Sciatic nerve (tissue), 2 donors: ENCODE measurements at regions not wholly inside any gene's neighbourhood (a gene's known extent, or its start where the extent isn't known, plus 50 kb on each side); places are given as distances from the start of the nearest gene placed in this dataset.
"Not testable (repeated sequence)": the region's sequence is repeated elsewhere in the genome, so short reads cannot be mapped to it uniquely, and the experiment has no call there.

ENCODE experiments used
- ATAC-seq: fragments of 200-7000 bp; cut with Tn5 transposase; one replicate; pipeline ENCODE4 v1.9.1; 2020; ENCODE audit warnings: mild to moderate bottlenecking, moderate library complexity
- DNase-seq: peaks from one replicate; pipeline ENCODE4 v3.0.0-alpha.2; 2020; ENCODE audit warnings: low spot score
- intact Hi-C: fragments of 100-400 bp; cut with DNase I; formaldehyde crosslinking; loops from one replicate; pipeline ENCODE4 v1.14.2; 2022
- donor health status: DM: no; HTN: no; CAD: no.
- donor health status: DM: no; HTN: no; CAD: no.

DNA sequence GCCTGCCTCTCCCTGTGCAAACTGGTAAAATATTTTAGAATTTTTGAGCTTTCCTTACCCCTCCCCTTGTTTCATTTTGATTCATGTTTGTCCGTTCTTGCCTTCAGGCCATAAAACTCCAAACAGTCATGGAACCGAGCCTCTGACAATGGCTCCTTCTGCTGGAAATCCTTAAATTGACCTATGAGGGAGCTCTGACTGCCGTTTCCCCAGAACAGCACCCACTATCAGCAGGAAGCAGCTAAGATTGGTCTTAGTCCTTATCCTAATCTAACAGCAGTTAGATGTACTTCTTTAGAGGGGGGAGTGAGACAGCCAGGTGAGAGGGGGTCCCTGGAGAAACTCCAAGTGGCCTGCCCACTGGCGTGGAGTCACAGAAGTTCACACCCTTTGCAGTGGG, 106.7 kb downstream of the FAM174A start:
- intact Hi-C loops: no loop called here
- no peak for DNase-seq
- ATAC-seq: no peak

DNA sequence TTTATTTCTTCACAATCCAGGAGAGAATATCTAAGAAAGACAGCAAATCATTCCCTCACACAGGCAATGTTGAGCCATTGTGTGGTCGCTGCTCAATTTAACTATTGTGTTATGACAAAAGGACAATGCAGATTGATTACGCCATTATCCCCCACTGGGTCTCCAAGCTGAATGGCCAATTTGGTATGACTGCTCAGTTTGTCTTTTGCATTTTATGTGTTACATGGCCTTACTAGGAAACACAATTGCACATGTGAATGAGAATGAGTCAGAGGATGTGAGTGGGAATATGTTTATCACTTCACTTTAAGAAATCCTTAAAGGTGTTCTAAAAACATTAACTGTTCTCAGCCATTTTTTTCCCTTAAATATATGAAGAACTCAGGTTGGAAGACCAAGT, 108.3 kb downstream of the FAM174A start:
- intact Hi-C loops: no loop called here
- ATAC-seq: no peak
- no peak for DNase-seq

DNA sequence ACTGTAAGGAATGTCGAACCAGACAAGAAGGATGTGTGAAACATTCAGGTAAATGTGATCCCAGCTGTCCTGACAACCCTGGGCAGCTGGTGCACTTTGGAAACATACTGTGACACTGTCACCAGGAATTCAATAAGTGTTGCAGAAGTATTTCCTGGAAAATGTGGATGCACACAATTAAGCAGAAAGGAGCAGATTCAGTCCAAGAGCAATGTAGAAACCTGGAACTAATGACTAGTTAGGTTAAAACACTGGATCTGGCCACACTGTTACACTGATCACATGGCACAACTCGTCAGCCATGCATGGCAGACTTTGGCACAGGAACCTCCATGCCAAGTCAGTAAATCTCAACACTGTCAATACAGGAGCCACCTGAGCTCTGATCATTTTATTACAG, 109.0 kb downstream of the FAM174A start:
- no peak for ATAC-seq
- no peak for DNase-seq
- intact Hi-C loops: no loop called here

DNA sequence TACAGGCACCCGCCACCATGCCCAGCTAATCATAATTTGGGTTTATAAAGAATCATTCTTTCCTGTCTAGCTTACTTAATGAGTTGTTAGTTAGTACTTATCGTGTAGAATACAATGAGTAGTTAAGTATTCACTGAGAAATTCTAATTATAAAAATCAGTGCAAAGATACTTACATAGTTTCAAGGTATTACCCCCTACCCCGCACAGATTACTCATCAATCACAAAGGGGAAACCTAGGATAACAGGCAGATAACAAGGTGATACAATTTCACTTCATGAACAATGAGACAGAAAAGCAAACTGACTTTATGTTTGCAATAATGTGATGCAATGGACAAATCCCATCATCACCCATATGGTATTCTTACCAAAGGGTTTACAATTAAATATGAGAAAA, 109.6 kb downstream of the FAM174A start:
- intact Hi-C loops: no loop called here
- DNase-seq: no peak
- ATAC-seq: no peak

DNA sequence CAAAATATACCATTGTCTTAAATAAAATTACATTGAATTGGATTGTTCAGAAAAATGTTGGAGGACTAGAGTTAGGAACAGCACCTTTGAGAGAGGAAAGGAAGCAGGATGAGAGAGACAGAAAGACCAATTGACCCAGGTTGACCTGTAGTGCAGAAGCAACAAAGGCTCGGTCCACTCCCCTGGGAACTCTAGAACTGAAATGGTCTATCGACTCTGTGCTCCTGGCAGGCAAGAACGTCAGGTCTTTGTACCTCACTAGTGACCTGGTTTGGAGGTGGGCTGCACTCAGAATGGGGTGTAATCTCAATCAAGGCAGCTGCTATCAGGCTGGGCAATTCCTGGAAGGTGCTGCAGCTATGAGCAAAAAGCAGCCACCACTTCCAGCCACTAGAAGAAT, 110.8 kb downstream of the FAM174A start:
- intact Hi-C loops: no loop called here
- DNase-seq: no peak
- no peak for ATAC-seq

DNA sequence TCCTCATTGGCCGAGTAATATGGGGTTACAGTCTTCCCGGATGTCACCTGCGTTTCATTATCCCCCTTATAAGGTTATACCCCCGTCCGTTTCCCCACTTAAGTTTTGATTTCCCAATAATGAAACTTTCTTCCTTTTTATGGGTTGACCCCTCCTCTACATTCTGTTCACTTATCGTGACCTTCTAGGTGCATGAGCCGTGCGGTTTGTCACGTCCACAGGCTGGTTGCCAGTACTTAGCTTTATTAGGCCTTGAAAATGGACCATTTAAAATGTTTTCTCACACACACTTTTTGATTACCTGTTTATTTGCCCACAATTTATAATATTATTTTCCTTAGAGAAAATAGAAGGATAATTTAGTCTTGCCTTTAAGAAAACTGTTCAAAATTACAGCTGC, 111.5 kb downstream of the FAM174A start:
- no peak for DNase-seq
- no peak for ATAC-seq

DNA sequence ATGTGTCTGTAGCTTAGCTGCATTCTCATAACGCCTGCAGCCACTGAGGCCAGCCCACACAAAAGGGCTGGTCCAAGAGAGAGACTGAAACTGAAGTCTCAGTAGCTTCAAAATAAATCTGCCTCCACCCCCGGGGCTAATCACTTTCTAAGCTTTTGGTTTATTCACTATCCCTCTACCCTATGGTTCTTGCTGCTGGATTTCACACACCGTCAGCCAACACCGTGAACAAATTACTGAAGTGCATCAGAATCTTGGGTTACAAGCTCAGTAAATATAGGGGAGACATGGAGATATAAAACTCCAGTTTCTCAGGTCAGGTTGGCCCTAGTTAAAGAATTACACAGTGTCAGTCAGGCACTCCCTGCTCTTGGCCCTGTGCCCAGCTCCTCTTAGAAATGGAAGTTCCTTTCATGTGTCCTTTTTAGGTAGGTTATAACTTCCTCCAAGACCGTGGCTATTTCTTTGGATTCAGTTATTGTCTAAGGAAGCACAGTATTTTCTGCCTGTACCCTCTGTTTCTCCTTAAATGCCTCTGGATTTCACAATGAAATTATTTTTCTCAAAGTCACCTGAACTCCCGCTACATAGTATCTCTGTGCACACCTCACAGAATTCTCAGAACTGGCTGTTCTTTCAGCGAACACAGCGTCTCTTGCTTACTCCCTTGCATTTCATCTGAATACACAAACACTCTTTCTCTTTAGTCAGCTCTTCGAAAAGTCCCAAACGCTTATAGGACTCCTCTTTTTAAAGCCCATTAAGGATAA, 112.5 kb downstream of the FAM174A start:
- ATAC-seq: no peak
- DNase-seq: peak; percentile 75
- intact Hi-C loops: no loop called here

More for the DNA sequence above, 111.5 kb downstream of the FAM174A start:
- intact Hi-C loops: no loop called here

DNA sequence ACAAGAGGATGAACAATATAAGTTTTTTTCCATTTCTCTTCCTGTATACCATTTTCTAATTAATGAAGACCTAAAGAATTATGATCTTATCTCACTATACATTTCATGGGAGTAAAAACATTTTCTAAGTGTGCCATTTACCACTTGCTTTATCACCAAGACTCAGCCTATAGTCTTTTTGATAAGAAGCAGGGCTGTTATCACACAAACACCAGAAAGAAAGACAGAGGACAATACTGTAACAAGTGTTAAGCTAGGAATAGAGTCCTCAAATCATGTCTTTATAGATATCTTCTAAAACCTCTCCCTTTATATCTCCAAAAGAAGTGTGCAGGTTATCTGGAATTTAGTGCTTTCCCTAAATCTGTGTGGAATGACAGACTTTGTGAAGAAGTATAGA, 119.7 kb downstream of the FAM174A start:
- DNase-seq: no peak
- intact Hi-C loops: no loop called here
- ATAC-seq: no peak

DNA sequence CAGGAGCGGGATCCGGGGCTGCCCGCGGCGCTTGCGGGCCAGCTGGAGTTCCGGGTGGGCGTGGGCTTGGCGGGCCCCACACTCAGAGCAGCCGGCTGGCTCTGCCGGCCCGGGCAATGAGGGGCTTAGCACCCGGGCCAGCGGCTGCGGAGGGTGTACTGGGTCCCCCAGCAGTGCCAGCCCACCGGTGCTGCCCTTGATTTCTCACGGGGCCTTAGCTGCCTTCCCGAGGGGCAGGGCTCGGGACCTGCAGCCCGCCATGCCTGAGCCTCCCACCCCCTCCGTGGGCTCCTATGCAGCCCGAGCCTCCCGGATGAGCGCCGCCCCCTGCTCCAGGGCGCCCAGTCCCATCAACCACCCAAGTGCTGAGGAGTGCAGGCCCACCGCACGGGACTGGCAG, 121.6 kb downstream of the FAM174A start:
- DNase-seq, intact Hi-C loops, ATAC-seq: not testable (repeated sequence)

DNA sequence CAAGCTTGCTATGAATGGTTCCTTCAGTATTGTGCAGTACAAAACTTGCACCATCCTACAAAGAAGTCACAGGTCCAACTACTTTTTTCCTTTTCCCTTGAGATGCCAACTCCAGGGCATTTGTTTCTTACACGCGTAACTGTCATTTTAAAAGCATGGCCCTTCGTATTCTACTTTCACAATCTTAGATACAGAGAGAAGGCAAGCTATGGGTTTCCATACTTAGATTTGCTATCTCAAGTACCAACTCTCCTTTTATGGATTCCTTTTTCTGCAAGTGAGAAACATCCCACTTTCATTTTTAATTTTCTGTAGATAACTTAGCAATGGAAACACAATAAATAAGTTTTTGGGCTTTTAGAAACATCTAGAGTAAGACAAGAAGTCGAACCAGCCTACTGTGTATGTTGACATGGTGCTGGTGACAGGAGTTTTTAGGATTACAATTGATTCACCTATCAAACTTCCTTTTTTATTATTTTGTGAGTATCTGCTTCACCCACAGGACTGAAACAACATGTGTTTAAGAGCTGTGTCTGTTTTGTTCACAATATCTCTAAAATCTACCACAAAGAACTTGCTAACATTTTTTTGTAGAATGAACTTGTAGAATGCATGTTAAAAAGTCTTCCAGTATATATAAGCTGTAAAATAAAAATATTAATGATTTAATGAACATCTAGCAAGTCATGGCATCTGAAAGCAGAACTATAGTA, 124.1 kb downstream of the FAM174A start:
- DNase-seq: no peak
- intact Hi-C loops: no loop called here
- ATAC-seq: no peak

DNA sequence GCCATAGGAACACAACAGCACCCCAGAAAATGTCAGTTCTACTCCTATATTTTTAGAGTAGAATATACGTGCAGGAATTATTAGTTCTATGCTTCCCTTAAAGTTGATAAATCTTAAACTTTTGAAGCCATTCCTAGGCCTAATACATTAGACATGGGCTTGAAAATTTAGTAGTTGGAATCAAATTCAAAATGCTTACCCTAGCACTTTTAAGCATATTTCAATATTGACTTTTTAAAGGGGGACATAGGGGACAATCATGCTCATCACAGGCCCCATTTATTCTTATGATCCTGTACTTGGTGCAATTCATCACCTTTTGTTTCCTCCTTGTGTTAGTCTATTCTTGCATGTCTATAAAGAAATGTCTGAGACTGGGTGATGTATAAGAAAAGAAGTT, 129.0 kb downstream of the FAM174A start:
- no peak for DNase-seq
- ATAC-seq: no peak
- intact Hi-C loops: no loop called here

DNA sequence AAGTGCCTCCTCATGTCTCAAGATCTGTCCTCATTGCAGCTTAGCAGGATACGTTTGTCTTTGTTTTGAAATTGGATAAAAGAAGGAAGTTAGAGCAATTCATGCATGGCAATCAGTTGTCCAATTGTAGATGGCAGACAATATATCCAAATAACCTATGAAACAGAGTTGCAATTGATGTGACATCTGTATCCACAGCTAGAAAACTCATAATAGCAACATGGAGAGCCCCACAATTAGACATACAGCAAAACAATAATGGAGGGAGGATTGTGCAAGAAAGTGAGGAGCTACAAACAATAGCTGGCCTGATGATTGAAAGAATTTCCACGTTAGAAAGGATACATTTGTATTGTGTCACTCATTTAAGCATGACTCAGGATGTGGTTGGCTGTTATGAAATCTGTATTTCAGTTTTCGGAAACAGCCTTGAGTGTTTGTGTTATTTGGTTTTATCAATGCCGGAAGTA, 132.0 kb downstream of the FAM174A start:
- ATAC-seq (peak; percentile 48), DNase-seq (no peak)
- intact Hi-C loops: no loop called here

DNA sequence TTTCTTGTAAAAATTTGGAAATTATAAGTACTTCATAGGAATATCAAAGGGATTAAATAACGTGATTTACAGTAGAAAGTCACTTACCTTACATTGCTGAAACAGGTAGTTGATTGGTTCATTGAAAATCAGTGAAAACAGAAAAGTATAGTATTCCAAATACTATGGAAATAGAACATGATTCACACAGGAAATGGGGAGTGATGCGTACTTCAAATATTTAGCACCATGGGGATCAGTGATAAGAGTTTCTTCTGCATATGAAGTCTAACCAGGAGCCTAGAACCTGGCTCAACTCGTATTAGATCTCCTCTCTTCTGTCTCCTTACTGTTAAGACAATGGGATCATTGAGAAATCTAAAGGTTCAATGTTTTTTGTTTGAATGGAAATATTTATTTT, 133.3 kb downstream of the FAM174A start:
- no peak for ATAC-seq
- intact Hi-C loops: no loop called here
- no peak for DNase-seq

DNA sequence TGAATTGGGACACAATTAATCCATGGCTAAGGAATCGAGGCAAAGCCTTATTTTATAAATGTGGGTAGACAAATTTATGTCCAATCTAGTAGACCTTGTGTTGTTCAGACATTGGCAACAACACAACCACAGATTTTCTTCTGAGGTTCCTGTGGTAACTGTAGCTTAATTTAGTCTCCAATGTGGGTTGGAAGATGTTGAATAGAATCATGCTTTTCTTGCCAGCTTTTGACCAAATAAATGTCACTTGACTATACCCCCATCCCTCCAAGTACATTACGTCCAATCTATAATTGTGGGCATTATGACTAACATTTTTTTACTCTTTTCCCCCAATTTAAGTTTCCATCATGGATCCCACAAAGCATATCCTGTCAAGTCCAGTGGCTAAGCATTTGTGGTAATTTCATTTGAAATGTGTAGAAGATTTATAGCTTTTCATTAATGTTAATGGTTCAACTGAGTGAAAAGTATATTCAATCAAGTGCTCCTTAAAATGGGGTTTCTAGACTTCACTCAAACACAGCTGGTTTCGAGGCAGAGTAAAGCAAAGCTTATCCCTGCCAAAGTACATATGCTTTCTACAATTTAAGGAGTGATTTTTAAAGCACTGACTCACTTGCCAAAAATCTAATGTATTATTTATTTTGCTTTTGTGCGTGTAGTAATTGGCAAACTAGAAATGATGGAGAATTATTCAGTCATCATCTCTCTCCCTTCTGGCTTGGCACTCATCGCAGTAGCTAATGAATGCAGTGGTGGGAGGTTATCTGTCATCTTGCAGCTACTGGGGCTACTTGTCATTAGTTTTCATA, 141.8 kb downstream of the FAM174A start:
- no peak for DNase-seq
- ATAC-seq: no peak
- intact Hi-C loops: no loop called here

DNA sequence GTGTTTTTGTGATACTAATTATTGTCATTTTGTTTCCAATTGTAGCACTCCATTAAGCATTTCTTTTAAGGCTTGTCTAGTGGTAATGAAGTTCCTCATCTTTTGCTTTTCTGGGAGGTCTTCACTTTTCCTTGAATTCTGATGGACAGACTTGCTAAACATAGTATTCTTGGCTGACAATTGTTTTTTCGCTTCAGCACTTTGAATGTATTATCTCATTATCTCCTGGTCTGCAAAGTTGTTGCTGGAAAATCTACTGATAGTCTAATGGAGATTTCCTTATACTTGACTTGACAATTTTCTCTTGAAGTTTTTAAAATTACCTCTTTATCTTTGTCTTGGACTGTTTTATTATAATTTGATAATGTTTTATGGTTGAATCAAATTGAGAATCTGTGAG, 147.5 kb downstream of the FAM174A start:
- DNase-seq (no peak), ATAC-seq (no peak)
- intact Hi-C loops: no loop called here

DNA sequence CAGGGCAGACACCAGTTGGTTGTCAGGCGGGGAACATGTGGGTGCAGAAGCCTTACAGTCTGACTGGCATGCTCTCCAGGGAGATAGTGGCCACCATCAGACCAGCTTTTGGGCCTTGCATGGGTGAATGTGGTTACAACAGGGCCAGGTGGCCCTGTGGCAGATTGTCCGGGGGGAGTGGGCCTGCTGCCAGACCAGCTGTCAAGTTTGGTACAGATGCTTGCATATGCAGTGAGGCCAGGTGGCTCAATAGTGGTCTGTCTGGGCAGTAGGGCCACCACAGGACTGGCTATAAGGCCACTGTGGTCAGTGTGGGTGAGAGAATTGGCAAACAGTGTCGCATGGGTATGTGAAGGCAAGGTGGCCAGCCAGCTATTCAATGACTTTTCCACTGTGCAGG, 148.7 kb downstream of the FAM174A start:
- intact Hi-C loops: no loop called here
- no peak for ATAC-seq

DNA sequence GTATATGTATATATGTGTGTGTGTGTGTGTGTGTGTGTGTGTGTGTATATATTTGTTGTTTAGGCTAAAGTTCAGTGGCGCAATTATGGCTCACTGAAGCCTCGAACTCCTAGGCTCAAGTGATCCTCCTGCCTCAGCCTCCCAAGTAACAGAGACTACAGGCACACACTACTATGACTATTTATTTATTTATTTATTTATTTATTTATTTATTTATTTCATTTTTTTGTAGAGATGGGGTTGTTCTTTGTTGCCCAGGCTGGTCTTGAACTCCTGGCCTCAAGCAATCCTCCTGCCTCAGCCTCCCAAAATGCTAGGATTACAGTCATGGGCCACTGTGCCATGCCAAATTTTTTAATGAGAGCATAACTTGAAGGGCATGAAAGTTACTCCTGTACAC, 149.9 kb downstream of the FAM174A start:
- ATAC-seq, DNase-seq, intact Hi-C loops: not testable (repeated sequence)

More for the DNA sequence above, 148.7 kb downstream of the FAM174A start:
- DNase-seq: no peak

DNA sequence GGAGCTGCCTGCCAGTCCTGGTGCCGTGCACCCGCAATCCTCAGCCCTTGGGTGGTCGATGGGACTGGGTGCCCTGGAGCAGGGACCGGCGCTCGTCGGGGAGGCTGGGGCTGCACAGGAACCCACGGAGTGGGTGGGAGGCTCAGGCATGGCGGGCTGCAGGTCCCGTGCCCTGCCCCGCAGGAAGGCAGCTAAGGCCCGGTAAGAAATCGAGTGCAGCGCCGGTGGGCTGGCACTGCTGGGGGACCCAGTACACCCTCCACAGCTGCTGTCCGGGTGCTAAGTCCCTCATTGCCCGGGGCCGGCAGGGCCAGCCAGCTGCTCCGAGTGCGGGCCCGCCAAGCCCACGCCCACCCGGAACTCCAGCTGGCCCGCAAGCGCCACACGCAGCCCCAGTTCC, 153.7 kb downstream of the FAM174A start:
- intact Hi-C loops, DNase-seq, ATAC-seq: not testable (repeated sequence)

DNA sequence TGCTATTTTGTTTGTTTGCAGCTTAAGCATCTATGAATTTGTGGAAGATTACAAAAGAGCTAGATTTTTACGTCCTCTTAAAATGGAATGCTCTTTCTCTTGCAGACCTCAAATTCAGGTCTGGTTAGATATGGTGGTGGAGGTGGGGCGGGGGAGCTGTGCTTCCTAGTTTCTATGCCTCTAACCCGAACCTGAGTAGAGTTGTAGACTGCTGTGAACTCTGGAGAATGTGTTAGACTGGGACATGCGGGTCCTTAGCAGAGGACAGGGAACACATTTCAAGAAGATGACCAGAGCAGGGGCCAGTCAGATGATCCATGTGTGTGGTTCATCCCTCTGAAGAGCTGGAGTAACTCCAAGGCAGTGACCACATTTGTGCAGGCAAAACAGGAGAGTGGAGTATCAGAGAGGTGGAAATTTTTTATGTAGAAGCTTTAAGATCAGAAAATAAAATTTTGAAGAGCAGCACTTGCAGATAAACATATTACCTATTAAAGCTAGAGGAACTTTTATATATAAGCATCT, 154.9 kb downstream of the FAM174A start:
- ATAC-seq (no peak), DNase-seq (no peak)
- intact Hi-C loops: no loop called here
